Left ventricle myocardium inferior (tissue), 1 donor: ENCODE measurements at regions not wholly inside any gene's neighbourhood (a gene's known extent, or its start where the extent isn't known, plus 50 kb on each side); places are given as distances from the start of the nearest gene placed in this dataset.

Source experiments
- DNase-seq: peaks from one replicate; pipeline ENCODE4 v3.0.0-alpha.2; 2020
- H3K27ac ChIP-seq: fragments of 200-600 bp; replicated peaks from 2 replicates; pipeline ENCODE4 v1.8.0; 2021
- H3K27me3 ChIP-seq: fragments of 200-600 bp; 2 replicates; pipeline ENCODE4 v1.8.0; 2021; ENCODE audit warnings: low read depth
- H3K36me3 ChIP-seq: fragments of 200-600 bp; 2 replicates; pipeline ENCODE4 v1.8.0; 2021
- H3K4me1 ChIP-seq: fragments of 200-600 bp; 2 replicates; pipeline ENCODE4 v1.8.0; 2021
- H3K4me3 ChIP-seq: fragments of 200-600 bp; 2 replicates; pipeline ENCODE4 v1.8.0; 2021; ENCODE audit warnings: mild to moderate bottlenecking, moderate library complexity
- H3K9me3 ChIP-seq: fragments of 200-600 bp; replicated peaks from 2 replicates; pipeline ENCODE4 v1.8.0; 2021
- CTCF ChIP-seq: fragments of 200-600 bp; IDR thresholded peaks from 2 replicates; pipeline ENCODE4 v1.8.0; 2021; ENCODE audit warnings: antibody characterized with exemption, mild to moderate bottlenecking, borderline replicate concordance
- intact Hi-C: fragments of 100-400 bp; cut with micrococcal nuclease; formaldehyde crosslinking; loops from one replicate; pipeline ENCODE4 v1.11.0; 2022
- donor health status: DM: no; HTN: yes; CAD: no; lungs with severe emphysema.

GRCh38 chr6:147869201-147869600, 360.7 kb downstream of the SAMD5 start:
- no peaks in the 10 kb centered on the region for H3K9me3 ChIP-seq
- no peaks in the 10 kb centered on the region for H3K36me3 ChIP-seq
- intact Hi-C loops: no loop called here
- DNase-seq: no peak
- H3K4me1 ChIP-seq: peaks cover 14% of the 10 kb centered on the region
- H3K27me3 ChIP-seq: no peaks in the 10 kb centered on the region
- H3K4me3 ChIP-seq: no peak overlapping the region
- no peak overlapping the region for H3K27ac ChIP-seq
- TF ChIP-seq CTCF: no peak

- intact Hi-C loops: no loop called here
Measured at GRCh38 chr6:147869869-147870268, 361.4 kb downstream of the SAMD5 start.

GRCh38 chr6:147870506-147871110, 362.1 kb downstream of the SAMD5 start:
- intact Hi-C loops: no loop called here
- Histone ChIP-seq H3K9me3 (no peaks in the 10 kb centered on the region), H3K36me3 (no peaks in the 10 kb centered on the region), H3K4me1 (peaks cover 14% of the 10 kb centered on the region), H3K27me3 (no peaks in the 10 kb centered on the region), H3K4me3 (no peak overlapping the region), H3K27ac (no peak overlapping the region)
- no peak for TF ChIP-seq CTCF
- no peak for DNase-seq

More at GRCh38 chr6:147869869-147870268, 361.4 kb downstream of the SAMD5 start:
- no peak for DNase-seq
- H3K27me3 ChIP-seq: no peaks in the 10 kb centered on the region
- peaks cover 14% of the 10 kb centered on the region for H3K4me1 ChIP-seq
- H3K27ac ChIP-seq: no peak overlapping the region
- no peaks in the 10 kb centered on the region for H3K36me3 ChIP-seq
- no peak for TF ChIP-seq CTCF
- H3K4me3 ChIP-seq: no peak overlapping the region
- no peaks in the 10 kb centered on the region for H3K9me3 ChIP-seq

- H3K4me3 ChIP-seq: no peak overlapping the region
- TF ChIP-seq CTCF: no peak
- no peaks in the 10 kb centered on the region for H3K36me3 ChIP-seq
- H3K9me3 ChIP-seq: no peaks in the 10 kb centered on the region
- intact Hi-C loops: no loop called here
- peaks cover 14% of the 10 kb centered on the region for H3K4me1 ChIP-seq
- H3K27me3 ChIP-seq: no peaks in the 10 kb centered on the region
- H3K27ac ChIP-seq: no peak overlapping the region
- DNase-seq: no peak
Measured at GRCh38 chr6:147872002-147872401, 363.5 kb downstream of the SAMD5 start.

DNA sequence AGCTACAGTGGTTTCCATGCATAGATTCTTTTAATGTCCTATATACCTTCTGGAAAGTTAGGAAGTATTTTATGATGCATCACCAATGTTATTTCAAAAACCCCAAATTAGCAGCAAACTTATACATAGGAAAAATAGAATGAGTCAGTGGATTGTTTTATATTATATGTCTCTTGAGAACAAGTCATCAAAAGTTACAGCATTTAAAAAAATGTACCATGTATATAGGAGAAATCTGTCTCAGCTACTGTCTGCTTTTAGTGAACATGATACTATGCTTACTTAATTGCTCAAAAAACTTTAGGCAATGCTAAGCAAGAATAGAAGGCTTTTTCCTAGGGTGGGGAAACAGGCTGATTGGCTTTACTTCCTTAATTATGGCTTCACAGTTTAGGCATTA, 365.3 kb downstream of the SAMD5 start:
- H3K9me3 ChIP-seq: no peaks in the 10 kb centered on the region
- no peak overlapping the region for H3K27ac ChIP-seq
- DNase-seq: no peak
- H3K4me3 ChIP-seq: no peak overlapping the region
- H3K4me1 ChIP-seq: peaks cover 5% of the 10 kb centered on the region
- no peak for TF ChIP-seq CTCF
- intact Hi-C loops: no loop called here
- no peaks in the 10 kb centered on the region for H3K36me3 ChIP-seq
- no peaks in the 10 kb centered on the region for H3K27me3 ChIP-seq

GRCh38 chr6:147874322-147874721, 365.8 kb downstream of the SAMD5 start:
- no peaks in the 10 kb centered on the region for H3K9me3 ChIP-seq

More at GRCh38 chr6:147874322-147874721, 365.8 kb downstream of the SAMD5 start:
- Histone ChIP-seq H3K4me1 (no peaks in the 10 kb centered on the region), H3K4me3 (no peak overlapping the region), H3K27me3 (no peaks in the 10 kb centered on the region), H3K27ac (no peak overlapping the region), H3K36me3 (no peaks in the 10 kb centered on the region)
- TF ChIP-seq CTCF: no peak
- DNase-seq: no peak
- intact Hi-C loops: no loop called here
